C4-2B (cell line): ENCODE measurements at regions not wholly inside any gene's neighbourhood (a gene's known extent, or its start where the extent isn't known, plus 50 kb on each side); places are given as distances from the start of the nearest gene placed in this dataset.

ENCODE experiments used
- H3K27ac ChIP-seq: fragments of 450-650 bp; 2 replicates; pipeline ENCODE4 v1.5.1; 2017
- CTCF ChIP-seq: fragments of 450-650 bp; conservative IDR thresholded peaks from 2 replicates; pipeline ENCODE4 v1.5.1; 2017; ENCODE audit warnings: mild to moderate bottlenecking
- ZFX ChIP-seq: fragments of 450-650 bp; IDR thresholded peaks from 2 replicates; pipeline ENCODE4 v1.6.1; 2017

- no peak for TF ChIP-seq ZFX
- no peak for TF ChIP-seq CTCF
Measured at GRCh38 chr13:104045907-104046306, 979.7 kb upstream of the SLC10A2 start.

GRCh38 chr13:104043184-104043583, 977.0 kb upstream of the SLC10A2 start:
- TF ChIP-seq ZFX (no peak), CTCF (no peak)
- no peak overlapping the region for H3K27ac ChIP-seq

More at GRCh38 chr13:104045907-104046306, 979.7 kb upstream of the SLC10A2 start:
- no peak overlapping the region for H3K27ac ChIP-seq

- no peak overlapping the region for H3K27ac ChIP-seq
Measured at GRCh38 chr13:104034891-104035290, 968.7 kb upstream of the SLC10A2 start.

GRCh38 chr13:104025303-104025702, 959.1 kb upstream of the SLC10A2 start:
- no peak for TF ChIP-seq ZFX
- no peak for TF ChIP-seq CTCF
- no peak overlapping the region for H3K27ac ChIP-seq

More at GRCh38 chr13:104034891-104035290, 968.7 kb upstream of the SLC10A2 start:
- TF ChIP-seq CTCF (no peak), ZFX (no peak)

- TF ChIP-seq CTCF (no peak), ZFX (no peak)
- H3K27ac ChIP-seq, result no peak overlapping the region
Measured at GRCh38 chr13:104024416-104025170, 958.4 kb upstream of the SLC10A2 start.

GRCh38 chr13:104021806-104022397, 955.7 kb upstream of the SLC10A2 start:
- TF ChIP-seq CTCF (no peak), ZFX (no peak)
- H3K27ac ChIP-seq, result no peak overlapping the region

- TF ChIP-seq CTCF, result no peak
- TF ChIP-seq ZFX, result no peak
- no peak overlapping the region for H3K27ac ChIP-seq
Measured at GRCh38 chr13:104017317-104017716, 951.1 kb upstream of the SLC10A2 start.
